MM.1S (cell line): ENCODE measurements at regions not wholly inside any gene's neighbourhood (a gene's known extent, or its start where the extent isn't known, plus 50 kb on each side); places are given as distances from the start of the nearest gene placed in this dataset.

Experiments
- CTCF ChIP-seq: fragments of 300-600 bp; sonication (generic); IDR thresholded peaks from 2 replicates; pipeline ENCODE4 v1.5.1; 2016; ENCODE audit warnings: antibody characterized with exemption, low read length, mixed read lengths
- EZH2phosphoT487 ChIP-seq: fragments of 300-600 bp; sonication (generic); IDR thresholded peaks from 2 replicates; pipeline ENCODE4 v1.6.1; 2018; ENCODE audit warnings: antibody characterized with exemption, low read length

DNA sequence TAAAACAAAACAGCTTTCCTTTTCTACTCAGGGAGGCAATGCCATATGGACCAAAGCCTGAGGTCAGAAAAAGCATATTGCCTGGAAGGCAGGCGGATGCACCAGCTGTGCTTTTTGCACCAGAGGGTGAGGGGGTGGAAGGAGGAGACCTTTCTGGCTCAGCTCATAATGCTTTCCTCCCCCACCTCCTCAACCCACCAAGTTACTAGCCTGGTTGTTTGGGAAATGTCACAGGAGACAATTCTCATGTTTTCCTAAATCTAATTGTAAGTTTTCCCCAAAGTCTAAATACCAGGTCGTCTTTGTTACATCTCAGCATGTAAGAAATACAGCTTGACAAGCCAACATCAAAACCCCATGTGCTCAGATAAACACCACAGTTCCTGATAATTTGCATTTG lies 72.6 kb upstream of the DMRTA1 start:
- TF ChIP-seq CTCF (no peak), EZH2phosphoT487 (no peak)
